GM18873 (cell line): ENCODE measurements at regions not wholly inside any gene's neighbourhood (a gene's known extent, or its start where the extent isn't known, plus 50 kb on each side); places are given as distances from the start of the nearest gene placed in this dataset.
"Not testable (repeated sequence)": the region's sequence is repeated elsewhere in the genome, so short reads cannot be mapped to it uniquely, and the experiment has no call there.

ENCODE experiments used
- ATAC-seq: cut with Tn5 transposase; IDR thresholded peaks from one replicate; pipeline ENCODE4 v1.9.1; 2021; ENCODE audit warnings: mild to moderate bottlenecking, moderate library complexity, moderate number of reproducible peaks; ENCODE audit not compliant: unreplicated experiment, low FRiP score

DNA sequence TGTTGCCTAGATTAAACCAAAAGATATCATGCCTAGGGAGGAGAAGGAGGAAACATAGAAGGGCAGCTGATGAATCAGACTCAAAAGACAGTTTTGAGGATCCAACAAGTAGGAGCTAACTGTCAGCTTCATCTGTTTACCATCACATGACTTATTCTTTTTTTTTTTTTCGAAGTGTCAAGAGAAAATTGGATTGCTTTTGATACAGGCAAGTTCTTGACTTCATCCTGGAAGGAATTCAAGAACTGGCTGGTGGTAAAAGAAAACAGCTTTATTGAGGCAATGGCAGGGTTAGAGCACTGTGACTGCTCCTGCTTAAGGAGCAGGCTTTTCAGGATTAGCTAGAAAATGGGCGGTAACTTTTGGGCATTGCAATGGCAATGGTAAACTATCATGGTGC, 227.5 kb upstream of the KCNMB2 start:
- no peak for ATAC-seq

DNA sequence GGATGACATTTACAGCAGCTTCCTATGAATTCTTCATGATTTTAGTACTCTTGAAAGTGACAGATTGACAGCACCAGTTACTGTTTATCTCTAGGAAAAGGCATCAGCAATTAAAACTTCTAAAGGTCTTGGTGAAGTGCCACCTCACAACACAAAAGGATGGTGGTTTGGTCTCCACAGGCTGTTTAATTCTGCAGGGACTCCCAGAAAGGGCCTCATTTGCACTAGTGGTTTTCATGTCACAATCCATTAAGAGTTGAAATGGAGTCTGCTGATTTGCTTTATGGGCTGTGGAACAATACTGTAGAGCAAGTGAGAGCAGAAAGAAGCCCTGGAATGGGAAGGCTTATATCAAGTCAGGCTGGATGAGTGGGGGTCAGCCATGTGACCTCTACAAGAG, 225.3 kb upstream of the KCNMB2 start:
- no peak for ATAC-seq

DNA sequence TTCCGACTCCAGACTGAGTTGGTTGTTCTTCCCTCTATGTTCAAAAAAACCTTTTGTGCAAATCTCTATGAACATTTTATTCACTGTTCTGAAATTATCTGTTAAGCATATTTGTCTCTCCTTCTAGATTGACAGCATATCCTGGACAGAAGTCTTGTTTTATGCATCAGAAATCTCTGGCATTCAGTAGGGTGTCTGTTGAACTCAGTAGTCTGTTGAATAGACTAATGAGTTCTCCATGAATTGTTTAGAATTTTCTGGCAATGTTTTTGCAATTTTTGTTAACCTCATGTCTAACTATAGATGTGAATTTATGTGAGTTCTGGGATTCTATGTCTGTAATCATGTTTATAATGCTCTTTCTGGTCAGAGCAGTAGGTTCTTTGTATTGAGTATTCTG, 222.5 kb upstream of the KCNMB2 start:
- no peak for ATAC-seq

DNA sequence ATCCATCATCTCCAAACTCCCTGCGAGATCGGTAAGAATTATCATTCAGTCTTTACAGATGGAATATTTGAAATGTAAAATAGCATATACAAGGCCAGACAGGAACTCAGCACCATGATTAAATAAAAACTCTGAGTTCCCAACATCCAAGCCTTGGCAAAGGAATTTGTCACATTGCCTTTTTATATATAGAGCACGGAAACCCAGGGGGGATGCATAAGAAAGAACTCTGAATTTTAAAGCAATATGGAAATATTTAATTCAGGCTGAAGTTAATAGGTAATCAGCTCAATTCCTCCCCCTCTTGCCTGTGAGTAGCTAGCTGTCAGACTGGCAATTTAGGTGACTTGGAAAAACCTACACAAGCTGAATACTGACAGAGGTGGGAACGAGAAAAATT, 217.9 kb upstream of the KCNMB2 start:
- no peak for ATAC-seq

DNA sequence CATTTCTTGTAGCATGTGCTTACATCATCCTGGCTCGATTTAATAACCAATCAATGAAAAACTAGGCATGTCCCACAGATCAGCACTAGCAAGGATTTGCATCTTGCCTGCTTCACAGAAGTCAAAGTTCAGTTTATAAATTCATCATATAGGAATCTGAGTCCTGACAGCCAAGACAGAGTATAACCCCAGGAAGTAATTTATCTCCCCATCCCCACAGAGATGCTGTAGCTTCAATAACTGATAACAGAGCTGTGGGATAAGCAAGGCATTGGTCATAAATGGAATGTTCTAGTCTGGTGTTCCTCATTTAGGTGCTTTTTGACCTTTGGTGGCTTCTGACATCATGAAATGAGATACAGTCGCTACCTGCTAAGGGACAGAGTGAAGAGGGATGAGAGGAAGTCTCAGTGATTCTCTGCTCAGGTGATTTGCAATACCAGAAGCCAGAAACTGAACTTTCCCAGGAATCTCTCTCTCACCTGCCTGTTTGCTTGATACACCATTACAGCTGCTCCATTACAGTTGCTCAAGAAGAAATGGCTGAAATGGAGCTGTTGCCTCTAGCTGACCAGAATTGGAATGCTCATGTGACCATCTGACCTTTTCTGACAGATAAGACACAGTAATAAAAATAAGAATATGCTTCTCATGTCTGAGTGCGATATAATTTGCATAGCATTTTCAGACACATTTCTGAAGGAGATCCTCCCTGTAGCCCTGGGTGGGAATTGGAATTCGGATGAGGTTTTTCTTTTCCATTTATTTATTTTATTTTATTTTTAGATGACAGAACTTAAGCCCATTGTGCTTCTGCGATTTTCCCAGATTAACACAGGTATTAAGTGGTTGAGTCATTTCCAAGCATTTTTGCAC, 217.1 kb upstream of the KCNMB2 start:
- ATAC-seq: no peak

DNA sequence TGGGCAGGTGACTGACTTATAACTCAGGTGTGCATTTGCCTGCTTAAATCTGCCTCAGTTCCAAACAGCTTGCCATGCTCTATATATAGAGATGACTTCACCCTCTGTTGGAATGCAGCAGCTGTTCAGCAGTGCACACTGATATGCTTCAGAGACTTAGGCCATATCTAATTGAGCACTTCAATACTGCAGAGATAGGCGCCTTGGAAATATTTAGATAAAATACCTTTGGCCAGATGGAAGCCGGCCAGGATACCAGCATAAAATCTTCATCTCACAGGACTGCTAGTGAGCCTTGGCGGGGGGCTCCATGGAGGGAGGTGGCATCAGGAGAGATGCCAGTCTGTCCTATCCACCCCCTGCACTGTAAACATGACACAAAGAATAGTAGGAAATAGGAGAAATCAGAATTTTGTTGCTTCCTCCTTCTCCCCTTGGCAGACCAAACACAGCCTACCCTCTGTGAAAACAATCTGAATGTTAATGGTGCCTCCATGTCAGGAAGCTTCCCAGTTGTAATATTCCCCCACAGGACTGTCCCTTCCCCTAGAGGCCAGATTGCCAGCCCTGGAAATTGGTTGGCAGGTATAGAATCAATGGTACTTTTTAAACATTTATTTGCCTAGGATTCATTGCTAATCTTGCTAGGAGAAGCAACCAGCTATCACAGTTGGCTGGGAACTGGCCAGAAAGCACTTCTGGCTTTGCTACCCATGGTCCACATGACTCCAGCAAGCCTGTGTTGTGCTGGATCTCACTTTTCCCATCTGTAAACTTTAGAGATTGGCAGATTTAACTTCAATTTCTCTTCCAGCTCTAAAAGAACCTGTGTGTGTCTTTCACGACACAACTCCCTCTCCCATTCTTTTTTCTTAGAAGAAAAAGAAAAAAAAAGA, 215.5 kb upstream of the KCNMB2 start:
- ATAC-seq: no peak

DNA sequence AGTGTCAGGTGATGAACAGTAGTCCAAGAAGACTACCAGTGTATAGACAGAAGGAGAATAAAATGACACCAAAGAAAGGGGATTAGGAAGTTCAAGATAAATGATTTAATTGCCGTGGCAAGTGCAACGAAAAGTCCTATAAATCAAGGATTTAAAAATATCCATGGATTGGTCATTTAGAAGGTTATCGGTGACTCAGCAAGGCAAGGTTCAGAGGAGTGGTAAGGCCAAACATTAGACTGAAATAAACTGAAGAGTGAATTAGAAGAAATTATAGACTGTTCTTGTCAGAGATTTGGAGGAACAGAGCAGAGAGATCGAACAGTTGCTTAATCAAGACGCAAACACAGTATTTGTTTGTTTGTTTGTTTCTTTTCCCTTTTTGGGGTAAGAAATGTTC, 211.9 kb upstream of the KCNMB2 start:
- no peak for ATAC-seq

DNA sequence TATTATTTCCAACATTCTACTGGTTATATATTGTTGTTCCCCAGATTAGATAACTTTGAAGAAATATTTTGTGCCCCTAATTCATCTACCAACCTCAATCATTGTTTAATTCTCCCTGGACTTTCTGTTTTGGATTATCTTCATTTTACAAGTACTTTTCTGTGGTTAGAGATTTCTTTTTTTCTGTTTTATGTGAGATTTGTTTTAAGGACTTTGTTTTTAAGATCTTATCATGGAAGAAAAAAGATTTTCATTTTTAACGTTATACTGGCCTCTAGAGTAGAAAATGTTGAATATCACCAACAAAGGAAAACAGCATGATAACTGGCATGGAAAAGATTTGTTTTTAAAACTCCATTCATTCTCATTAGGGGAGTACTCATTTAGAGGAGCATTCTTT, 210.9 kb upstream of the KCNMB2 start:
- ATAC-seq: no peak

DNA sequence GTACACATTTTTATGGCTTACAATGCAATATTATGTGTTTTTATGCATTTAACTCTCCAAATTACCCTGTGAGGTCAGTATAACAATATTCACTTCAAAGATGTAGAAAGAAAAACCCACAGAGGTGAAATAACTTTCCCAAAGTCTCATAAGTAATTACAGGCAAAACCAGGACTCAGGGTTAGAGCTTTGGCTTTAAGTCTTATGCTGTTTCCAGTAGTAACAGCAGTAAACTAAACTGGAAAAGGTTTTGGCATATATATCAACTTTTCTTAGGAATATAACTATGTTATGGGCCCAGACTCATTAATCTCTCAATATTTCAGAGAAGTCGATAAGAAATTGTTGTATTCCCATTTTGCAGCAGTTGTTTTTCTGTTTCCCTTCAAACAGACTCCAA, 206.3 kb upstream of the KCNMB2 start:
- ATAC-seq: no peak

DNA sequence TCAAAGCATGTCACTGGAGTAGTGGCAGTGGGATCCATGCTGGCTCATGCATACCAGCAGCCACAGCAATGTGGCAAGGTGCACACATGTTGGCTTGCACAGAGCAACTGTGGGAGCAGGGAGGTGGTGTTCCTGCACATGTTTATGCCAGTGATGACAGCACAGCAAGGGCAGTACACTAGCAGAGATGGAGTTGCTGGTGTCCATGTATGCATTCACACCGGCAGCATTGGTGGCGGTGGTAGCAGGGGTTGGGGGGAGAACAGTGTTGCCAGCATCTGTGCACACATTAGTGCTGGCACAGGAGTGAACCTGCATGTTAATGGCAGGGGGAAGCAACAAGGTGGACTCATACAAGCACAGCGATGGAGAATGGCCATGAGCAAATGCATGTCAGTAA, 202.0 kb upstream of the KCNMB2 start:
- no peak for ATAC-seq

DNA sequence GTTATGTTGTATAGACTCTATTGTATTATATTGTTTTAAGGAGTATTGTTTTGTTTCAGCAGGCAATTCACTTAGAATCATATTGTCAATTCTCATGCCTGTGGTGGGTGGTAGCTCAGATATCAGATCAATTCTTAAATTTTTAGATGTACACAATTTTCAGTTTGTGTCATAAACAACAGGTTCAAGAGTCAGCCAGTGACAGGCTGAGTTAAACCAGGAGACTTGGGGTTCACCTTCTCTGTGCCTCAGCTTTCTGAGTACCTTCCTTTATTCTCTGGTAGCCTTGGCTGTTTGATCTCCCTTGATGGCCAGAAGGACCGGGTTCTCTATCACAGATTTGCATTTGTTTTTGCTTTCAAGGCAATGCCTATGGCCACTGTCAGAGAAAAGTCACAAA, 199.9 kb upstream of the KCNMB2 start:
- ATAC-seq: no peak

DNA sequence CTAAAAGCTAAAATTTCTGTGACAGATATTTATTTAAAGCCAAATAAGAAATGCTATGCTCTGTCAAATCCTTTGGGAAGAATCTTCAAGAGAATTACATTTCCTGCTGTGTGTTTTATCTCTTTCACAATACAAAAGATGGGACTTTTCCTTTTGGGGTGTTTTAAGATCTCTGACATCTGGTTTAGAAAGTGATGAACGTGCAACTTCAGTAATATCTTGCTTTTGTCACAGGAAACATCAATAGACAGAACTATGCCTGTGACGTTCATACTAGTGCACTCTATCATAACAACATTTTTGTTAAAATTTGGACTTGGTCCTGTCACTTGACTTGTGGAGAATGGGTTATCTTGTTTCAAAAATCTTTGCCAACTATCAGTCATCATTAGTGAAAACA, 195.7 kb upstream of the KCNMB2 start:
- ATAC-seq: no peak

DNA sequence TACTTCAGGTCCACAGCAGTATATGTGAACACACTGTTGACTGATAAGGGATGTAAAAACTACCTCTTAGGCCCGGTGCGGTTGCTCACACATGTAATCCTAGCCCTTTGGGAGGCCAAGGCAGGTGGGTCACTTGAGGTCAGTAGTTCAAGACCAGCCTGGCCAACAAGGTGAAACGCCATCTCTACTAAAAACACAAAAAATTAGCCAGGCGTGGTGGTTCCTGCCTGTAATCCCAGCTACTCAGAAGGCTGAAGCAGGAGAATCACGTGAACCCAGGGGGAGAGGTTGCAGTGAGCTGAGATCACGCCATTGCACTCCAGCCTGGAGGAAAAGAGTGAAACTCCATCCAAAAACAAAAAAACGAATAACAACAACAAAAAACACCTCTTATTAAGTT, 194.6 kb upstream of the KCNMB2 start:
- no peak for ATAC-seq

DNA sequence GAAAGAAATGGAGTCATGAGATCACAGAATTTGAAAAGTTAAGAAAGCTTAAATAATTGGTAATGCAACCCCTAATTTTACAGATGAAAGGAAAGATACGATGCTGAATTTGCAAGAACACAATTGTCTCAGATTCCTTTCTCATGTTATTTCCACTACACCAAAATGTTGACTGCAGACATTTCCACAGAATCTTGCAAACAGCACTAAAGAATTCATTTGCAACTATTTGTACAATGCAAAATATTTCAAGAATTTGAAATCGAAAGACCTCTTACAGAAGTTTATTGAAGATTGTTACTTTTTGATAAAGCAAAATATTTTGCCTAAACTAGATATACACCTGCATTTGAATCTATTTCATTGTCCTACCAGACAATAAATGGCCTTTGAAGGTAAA, 194.1 kb upstream of the KCNMB2 start:
- ATAC-seq: no peak

DNA sequence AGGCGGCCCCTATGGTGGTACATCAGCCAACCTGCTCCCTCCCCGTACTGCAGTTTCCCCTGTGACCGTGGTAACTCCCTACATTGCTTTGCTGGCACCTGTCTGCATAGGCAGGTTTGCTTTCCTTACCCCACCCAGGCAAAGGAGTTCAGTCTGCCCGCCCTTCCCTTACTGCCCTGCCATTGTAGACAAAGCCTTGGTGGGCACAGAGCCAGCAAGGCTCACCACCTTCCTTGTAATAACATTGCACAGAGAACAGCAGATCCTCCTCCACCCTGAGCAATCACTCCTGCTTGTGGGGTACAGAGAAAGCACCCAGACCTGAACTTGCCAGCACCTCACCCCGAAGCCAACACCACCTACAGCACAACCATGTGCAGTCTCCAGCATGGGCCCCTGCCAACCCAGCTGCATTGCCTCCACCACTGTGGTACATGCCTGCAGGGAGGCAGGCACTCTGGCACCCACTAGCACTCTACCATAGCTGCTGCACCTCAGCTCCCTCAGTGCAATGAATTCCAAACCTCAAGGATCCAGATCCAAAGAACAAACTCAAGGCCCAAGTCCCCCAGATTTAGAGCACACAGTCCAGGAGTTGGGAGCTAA, 192.7 kb upstream of the KCNMB2 start:
- ATAC-seq: no peak

DNA sequence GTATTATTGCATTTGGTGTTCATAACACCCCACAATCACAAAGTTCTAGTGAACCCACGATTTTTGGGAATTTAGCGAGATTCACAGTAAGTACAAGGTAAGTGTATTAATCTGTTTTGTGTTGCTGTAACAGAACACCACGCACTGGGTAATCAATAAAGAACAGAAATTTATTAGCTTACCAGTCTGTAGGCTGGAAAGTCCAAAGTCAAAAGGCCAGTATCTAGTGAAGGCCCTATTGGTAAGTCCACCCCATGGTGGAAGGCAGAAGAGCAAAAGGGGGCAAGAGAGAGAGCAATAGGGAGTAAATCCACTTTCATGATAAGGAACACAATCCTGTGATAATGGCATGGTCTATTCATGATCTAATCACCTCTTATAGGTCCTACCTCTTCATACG, 190.3 kb upstream of the KCNMB2 start:
- no peak for ATAC-seq

DNA sequence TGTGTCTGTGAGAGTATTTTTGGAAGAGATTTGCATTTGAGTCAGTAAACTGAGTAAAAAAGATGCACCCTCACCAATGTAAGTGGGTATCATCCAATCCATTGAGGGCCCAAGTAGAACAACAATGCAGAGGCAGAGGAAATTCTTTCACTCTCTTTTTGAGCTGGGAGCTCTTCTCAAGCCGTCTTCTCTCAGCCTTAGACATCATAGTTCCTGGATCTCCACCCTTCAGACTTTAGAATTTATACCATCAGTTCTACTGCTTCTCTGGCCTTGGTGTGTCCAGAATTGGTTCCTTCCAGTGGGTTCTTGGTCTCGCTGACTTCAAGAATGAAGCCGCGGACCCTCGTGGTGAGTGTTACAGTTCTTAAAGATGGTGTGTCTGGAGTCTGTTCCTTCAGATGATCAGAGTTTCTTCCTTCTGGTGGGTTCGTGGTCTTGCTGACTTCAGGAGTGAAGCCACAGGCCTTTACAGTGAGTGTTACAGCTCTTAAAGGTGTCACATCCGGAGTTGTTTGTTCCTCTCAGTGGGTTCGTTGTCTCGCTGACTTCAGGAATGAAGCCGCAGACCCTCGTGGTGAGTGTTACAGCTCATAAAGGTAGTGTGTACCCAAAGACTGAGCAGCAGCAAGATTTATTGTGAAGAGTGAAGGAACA, 187.5 kb upstream of the KCNMB2 start:
- not testable (repeated sequence) for ATAC-seq

DNA sequence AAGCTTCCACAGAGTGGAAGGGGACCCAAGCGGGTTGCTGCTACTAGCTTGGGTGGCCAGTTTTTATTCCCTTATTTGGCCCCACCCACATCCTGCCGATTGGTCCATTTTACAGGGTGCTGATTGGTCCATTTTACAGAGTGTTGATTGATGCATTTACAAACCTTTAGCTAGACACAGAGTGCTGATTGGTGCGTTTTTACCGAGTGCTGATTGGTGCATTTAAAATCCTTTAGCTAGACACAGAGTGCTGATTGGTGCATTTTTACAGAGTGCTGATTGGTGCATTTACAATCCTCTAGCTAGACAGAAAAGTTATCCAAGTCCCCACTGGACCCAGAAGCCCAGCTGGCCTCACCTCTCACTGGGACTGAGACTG, 187.0 kb upstream of the KCNMB2 start:
- not testable (repeated sequence) for ATAC-seq

DNA sequence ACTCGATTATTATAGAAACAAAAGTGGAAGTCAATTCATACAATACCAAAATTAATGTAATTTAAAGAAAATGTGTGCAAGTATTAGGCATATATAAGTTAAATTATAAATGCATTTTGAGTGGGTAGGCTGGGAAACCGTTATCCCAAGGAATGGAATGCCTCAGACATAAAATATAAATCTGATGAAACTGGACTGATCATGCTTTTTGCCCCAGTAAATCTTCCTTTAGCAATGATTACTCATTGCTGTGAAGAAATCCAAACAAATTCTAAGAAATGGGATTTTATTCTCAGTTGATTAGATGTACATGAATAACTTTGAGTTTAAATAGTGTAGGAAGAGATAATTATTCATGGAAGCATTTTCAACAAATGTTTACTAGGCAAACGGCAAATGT, 185.5 kb upstream of the KCNMB2 start:
- ATAC-seq: no peak

DNA sequence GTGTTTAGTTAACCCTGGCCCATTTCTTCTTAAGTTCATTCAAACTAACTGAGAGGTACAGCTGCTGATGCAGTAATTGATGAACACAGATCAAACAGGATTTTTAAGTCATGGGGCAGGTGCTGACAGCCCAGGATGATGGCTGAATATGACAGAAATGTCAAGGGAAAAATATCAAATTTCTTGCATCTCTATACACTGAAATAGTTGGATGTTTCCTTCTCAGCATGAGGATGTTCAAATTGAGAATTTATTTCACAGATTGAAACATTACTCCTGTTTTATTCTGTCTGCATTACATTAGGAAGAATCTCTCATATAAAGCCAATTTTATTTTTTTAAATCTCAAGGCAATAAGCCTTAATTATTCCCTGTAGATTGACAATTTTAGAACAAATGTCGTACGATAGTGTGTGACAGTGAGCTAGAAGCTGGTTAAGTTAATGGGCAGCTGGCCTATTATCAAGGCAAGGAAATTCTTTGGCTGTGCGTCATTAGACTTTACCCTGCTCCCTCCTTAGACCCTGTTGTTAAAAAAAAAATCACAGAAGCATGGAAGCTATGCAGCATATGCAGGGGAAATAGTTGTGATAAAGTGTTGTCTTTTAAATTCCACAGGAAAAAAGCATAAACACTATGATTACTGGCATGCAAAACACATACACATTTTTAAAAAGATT, 183.8 kb upstream of the KCNMB2 start:
- no peak for ATAC-seq
